CD14-positive monocyte (primary cell): ENCODE measurements at regions not wholly inside any gene's neighbourhood (a gene's known extent, or its start where the extent isn't known, plus 50 kb on each side); places are given as distances from the start of the nearest gene placed in this dataset.

Source experiments
- DNase-seq, 3 donors: peaks; one replicate each; pipeline ENCODE4 v3.0.0-alpha.2; 2011 to 2022
- H2AFZ ChIP-seq: 2 replicates; pipeline ENCODE4 v1.6.0; 2012; ENCODE audit warnings: mild to moderate bottlenecking, low read depth, low read length, inconsistent platforms; ENCODE audit not compliant: insufficient read depth, poor library complexity, severe bottlenecking
- H3K27ac ChIP-seq, 2 donors: 1 replicate in 1 of 2; 2 replicates in 1 of 2; pipeline ENCODE4 v1.5.1; 2012 to 2013; ENCODE audit warnings: low read length in 2 of 2, control low read depth in 1 of 2, inconsistent platforms in 1 of 2, low read depth in 1 of 2, mild to moderate bottlenecking in 1 of 2
- H3K27me3 ChIP-seq, 2 donors: one replicate each; pipeline versions ENCODE4 v1.6.0 to v1.6.1; 2011 to 2013; ENCODE audit warnings: low read length in 2 of 2; ENCODE audit not compliant: control insufficient read depth in 2 of 2, insufficient read depth in 2 of 2
- H3K36me3 ChIP-seq, 2 donors: replicated peaks in 1 of 2; 1 replicate in 1 of 2; 2 replicates in 1 of 2; pipeline versions ENCODE4 v1.5.1 to v1.6.1; 2012 to 2013; ENCODE audit warnings: low read length in 2 of 2, control low read depth in 1 of 2, inconsistent platforms in 1 of 2, mild to moderate bottlenecking in 1 of 2; ENCODE audit not compliant: insufficient read depth in 2 of 2, control insufficient read depth in 1 of 2
- H3K4me1 ChIP-seq, 2 donors: 1 replicate in 1 of 2; 2 replicates in 1 of 2; pipeline versions ENCODE4 v1.5.1 to v1.6.1; 2012 to 2013; ENCODE audit warnings: low read length in 2 of 2, control low read depth in 1 of 2, inconsistent platforms in 1 of 2, mild to moderate bottlenecking in 1 of 2, moderate library complexity in 1 of 2; ENCODE audit not compliant: insufficient read depth in 2 of 2, control insufficient read depth in 1 of 2
- H3K4me2 ChIP-seq: replicated peaks from 2 replicates; pipeline ENCODE3; 2012; ENCODE audit warnings: low read length, moderate library complexity, mild to moderate bottlenecking; ENCODE audit not compliant: poor library complexity, severe bottlenecking; ENCODE audit errors: extremely low read depth
- H3K4me3 ChIP-seq, 3 experiments: fragments of 200-600 bp in 1 of 3; sonication (generic) in 1 of 3; replicated peaks in 1 of 3; 1 replicate in 2 of 3; 2 replicates in 1 of 3; pipeline ENCODE4 v1.5.1; 2011 to 2013; ENCODE audit warnings: low read length in 3 of 3, mild to moderate bottlenecking in 3 of 3, control low read depth in 2 of 3, low read depth in 2 of 3, inconsistent platforms in 1 of 3, moderate library complexity in 1 of 3
- H3K79me2 ChIP-seq: 2 replicates; pipeline ENCODE4 v1.6.0; 2012; ENCODE audit warnings: mild to moderate bottlenecking, control low read depth, inconsistent platforms, low read length, moderate library complexity; ENCODE audit not compliant: insufficient read depth
- H3K9ac ChIP-seq: 2 replicates; pipeline ENCODE4 v1.6.0; 2017; ENCODE audit warnings: low read length, mild to moderate bottlenecking; ENCODE audit not compliant: insufficient read depth, poor library complexity, severe bottlenecking
- H3K9me3 ChIP-seq, 2 donors: replicated peaks in 1 of 2; 1 replicate in 1 of 2; 2 replicates in 1 of 2; pipeline versions ENCODE4 v1.5.1 to v1.6.1; 2012 to 2013; ENCODE audit warnings: low read length in 2 of 2, control low read depth in 1 of 2; ENCODE audit not compliant: control insufficient read depth in 1 of 2, insufficient read depth in 1 of 2
- H4K20me1 ChIP-seq: 2 replicates; pipeline ENCODE4 v1.6.0; 2012; ENCODE audit warnings: mild to moderate bottlenecking, low read length, control low read depth, moderate library complexity; ENCODE audit not compliant: insufficient read depth
- H3K27ac Mint-ChIP-seq, 7 donors: one replicate each; pipeline ENCODE4 v1.8.0; 2020; ENCODE audit warnings: mild to moderate bottlenecking in 7 of 7, mixed read lengths in 7 of 7, moderate library complexity in 6 of 7, inconsistent platforms in 2 of 7
- H3K27me3 Mint-ChIP-seq, 3 donors: one replicate each; pipeline ENCODE4 v1.8.0; 2021 to 2022; ENCODE audit warnings: low read depth in 3 of 3, mild to moderate bottlenecking in 3 of 3, mixed read lengths in 3 of 3, moderate library complexity in 3 of 3, inconsistent platforms in 1 of 3
- H3K36me3 Mint-ChIP-seq, 2 donors: one replicate each; pipeline ENCODE4 v1.8.0; 2020; ENCODE audit warnings: mixed read lengths in 2 of 2, inconsistent platforms in 1 of 2, mild to moderate bottlenecking in 1 of 2
- H3K4me1 Mint-ChIP-seq: one replicate; pipeline ENCODE4 v1.8.0; 2020; ENCODE audit warnings: mild to moderate bottlenecking, mixed read lengths
- H3K4me3 Mint-ChIP-seq, 2 donors: one replicate each; pipeline ENCODE4 v1.8.0; 2020; ENCODE audit warnings: mild to moderate bottlenecking in 2 of 2, mixed read lengths in 2 of 2, moderate library complexity in 1 of 2
- H3K9me3 Mint-ChIP-seq, 7 donors: one replicate each; pipeline ENCODE4 v1.8.0; 2020 to 2022; ENCODE audit warnings: mixed read lengths in 7 of 7, mild to moderate bottlenecking in 6 of 7, moderate library complexity in 6 of 7, inconsistent platforms in 2 of 7
- CTCF ChIP-seq: fragments of 200-600 bp; IDR thresholded peaks from one replicate; pipeline ENCODE4 v1.8.0; 2022; ENCODE audit warnings: antibody characterized with exemption, mild to moderate bottlenecking
- WGBS: methylation state at CpG from one replicate; pipeline ENCODE4 v1.1.5; 2013; ENCODE audit warnings: missing lambda C conversion rate; ENCODE audit not compliant: insufficient coverage; 5-methylcytosine and 5-hydroxymethylcytosine counted together
- intact Hi-C, 2 donors: fragments of 100-400 bp; cut with micrococcal nuclease; formaldehyde crosslinking; loops; one replicate each; pipeline versions ENCODE4 v1.15.0 to v1.15.1; 2023

DNA sequence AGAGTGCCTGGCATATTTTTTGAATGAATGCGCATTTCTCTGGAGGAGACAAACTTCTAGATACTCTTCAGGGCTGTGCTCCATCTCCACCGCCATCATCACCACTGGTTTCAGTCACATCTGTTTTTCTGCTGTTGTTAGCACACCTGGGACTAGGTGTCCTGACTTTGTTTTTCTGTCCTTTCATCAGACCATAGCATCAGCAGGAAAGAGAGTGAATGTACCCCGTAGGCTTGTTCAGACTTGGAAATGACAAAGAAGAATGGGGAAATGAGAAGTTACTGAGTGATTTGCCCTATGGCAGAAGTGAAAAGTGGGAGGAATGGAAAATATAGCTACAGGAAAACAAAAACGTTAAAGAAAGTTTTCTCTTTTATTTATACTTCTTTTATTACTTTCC is 965.2 kb upstream of the FANCL start:
- Histone ChIP-seq H3K9me3 (no peaks in the 10 kb centered on the region), H3K27ac (no peak overlapping the region), H3K9ac (no peak overlapping the region), H3K27me3 (no peaks in the 10 kb centered on the region), H4K20me1 (no peaks in the 10 kb centered on the region), H3K79me2 (no peaks in the 10 kb centered on the region), H3K4me2 (no peak overlapping the region), H3K4me3 (no peak overlapping the region), H3K4me1 (no peaks in the 10 kb centered on the region), H3K36me3 (no peaks in the 10 kb centered on the region), H2AFZ (no peak overlapping the region)
- Mint-ChIP-seq H3K9me3 (peaks cover 0 to 5% (median 2%) of the 10 kb centered on the region in 7 donors), H3K36me3 (no peaks in the 10 kb centered on the region), H3K4me3 (no peak overlapping the region), H3K4me1 (no peaks in the 10 kb centered on the region), H3K27ac (no peak overlapping the region), H3K27me3 (peaks cover 0 to 2% (median 0%) of the 10 kb centered on the region in 3 donors)
- intact Hi-C loops = no loop called here
- 100% methylated on average over 1 of the region's 4 CpGs for WGBS
- DNase-seq = no peak
- TF ChIP-seq CTCF = no peak

DNA sequence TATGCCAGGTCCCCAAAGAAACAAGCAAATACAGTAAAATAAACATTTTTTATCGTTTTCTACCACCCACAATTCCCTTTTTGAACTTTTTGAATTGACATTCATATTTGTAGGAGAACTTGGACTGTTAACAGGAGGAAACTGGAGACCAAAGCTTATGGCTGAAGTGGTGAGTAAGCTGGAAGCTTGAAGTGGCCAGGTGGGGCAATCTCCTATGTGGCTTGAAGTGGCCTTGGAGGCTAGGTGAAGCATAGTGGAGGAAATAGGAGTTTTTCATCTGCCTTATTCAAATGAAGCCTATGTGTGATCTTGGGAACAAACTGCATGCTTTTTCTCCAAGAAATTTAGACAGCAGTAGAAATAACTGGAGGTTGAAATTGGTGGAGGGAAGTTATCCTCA is 962.9 kb upstream of the FANCL start:
- Histone ChIP-seq H3K4me3 (no peak overlapping the region), H3K4me1 (no peaks in the 10 kb centered on the region), H3K27me3 (no peaks in the 10 kb centered on the region), H4K20me1 (no peaks in the 10 kb centered on the region), H3K79me2 (no peaks in the 10 kb centered on the region), H3K27ac (no peak overlapping the region), H2AFZ (no peak overlapping the region), H3K4me2 (no peak overlapping the region), H3K36me3 (no peaks in the 10 kb centered on the region), H3K9me3 (peaks cover 2 to 6% of the 10 kb centered on the region in 2 donors), H3K9ac (no peak overlapping the region)
- Mint-ChIP-seq H3K4me1 (no peaks in the 10 kb centered on the region), H3K36me3 (no peaks in the 10 kb centered on the region), H3K27me3 (no peaks in the 10 kb centered on the region), H3K27ac (peak overlapping the region in 1 of 7 donors; percentile 38), H3K4me3 (no peak overlapping the region), H3K9me3 (peaks cover 3 to 9% (median 5%) of the 10 kb centered on the region in 7 donors)
- no peak for TF ChIP-seq CTCF
- no peak for DNase-seq
- intact Hi-C loops = no loop called here
- WGBS = no CpG with 5 or more reads among the region's 1 CpG
